OCI-LY7 (cell line): ENCODE measurements at regions not wholly inside any gene's neighbourhood (a gene's known extent, or its start where the extent isn't known, plus 50 kb on each side); places are given as distances from the start of the nearest gene placed in this dataset.

Experiments used
- CTCF ChIP-seq: fragments of 200-600 bp; sonication (generic); conservative IDR thresholded peaks from 2 replicates; pipeline ENCODE4 v1.5.1; 2014; ENCODE audit warnings: mild to moderate bottlenecking, antibody characterized with exemption, low read length, moderate library complexity, mixed read lengths
- EZH2phosphoT487 ChIP-seq: fragments of 200-600 bp; sonication (generic); IDR thresholded peaks from 2 replicates; pipeline ENCODE4 v1.6.1; 2018; ENCODE audit warnings: low read depth, borderline replicate concordance, mild to moderate bottlenecking, mixed run types, antibody characterized with exemption, low read length, moderate library complexity, mixed read lengths

GRCh38 chr9:71515107-71515506 is 253.2 kb downstream of the CEMIP2 start:
- no peak for TF ChIP-seq CTCF
- TF ChIP-seq EZH2phosphoT487 = no peak
